ENCODE measurements at regions not wholly inside any gene's neighbourhood (a gene's known extent, or its start where the extent isn't known, plus 50 kb on each side); places are given as distances from the start of the nearest gene placed in this dataset.

DNA sequence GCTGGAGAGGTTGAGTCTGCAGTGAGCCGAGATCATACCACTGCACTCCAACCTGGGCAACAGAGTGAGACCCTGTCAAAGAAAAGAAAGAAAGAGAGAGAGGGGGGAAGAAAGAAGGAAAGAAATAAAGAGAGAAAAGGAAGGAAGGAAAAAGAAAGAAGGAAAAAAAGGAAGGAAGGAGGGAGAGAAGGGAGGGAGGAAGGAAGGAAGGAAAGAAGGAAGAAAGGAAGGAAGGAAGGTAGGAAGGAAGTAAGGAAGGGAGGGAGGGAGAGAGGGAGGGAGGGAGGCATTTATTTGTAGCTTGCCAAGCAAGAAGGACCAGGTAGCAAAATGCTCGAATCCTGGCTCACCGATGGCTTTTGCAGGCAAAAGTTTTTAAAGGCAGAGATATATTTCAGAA is 74.5 kb upstream of the BAIAP2L1 start (continued):
- TF ChIP-seq, protein P1, sequence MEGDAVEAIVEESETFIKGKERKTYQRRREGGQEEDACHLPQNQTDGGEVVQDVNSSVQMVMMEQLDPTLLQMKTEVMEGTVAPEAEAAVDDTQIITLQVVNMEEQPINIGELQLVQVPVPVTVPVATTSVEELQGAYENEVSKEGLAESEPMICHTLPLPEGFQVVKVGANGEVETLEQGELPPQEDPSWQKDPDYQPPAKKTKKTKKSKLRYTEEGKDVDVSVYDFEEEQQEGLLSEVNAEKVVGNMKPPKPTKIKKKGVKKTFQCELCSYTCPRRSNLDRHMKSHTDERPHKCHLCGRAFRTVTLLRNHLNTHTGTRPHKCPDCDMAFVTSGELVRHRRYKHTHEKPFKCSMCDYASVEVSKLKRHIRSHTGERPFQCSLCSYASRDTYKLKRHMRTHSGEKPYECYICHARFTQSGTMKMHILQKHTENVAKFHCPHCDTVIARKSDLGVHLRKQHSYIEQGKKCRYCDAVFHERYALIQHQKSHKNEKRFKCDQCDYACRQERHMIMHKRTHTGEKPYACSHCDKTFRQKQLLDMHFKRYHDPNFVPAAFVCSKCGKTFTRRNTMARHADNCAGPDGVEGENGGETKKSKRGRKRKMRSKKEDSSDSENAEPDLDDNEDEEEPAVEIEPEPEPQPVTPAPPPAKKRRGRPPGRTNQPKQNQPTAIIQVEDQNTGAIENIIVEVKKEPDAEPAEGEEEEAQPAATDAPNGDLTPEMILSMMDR (conservative IDR thresholded peaks at IDR 0.05; ENCODE audit: low read depth in 2 of 2), result no peak

DNA sequence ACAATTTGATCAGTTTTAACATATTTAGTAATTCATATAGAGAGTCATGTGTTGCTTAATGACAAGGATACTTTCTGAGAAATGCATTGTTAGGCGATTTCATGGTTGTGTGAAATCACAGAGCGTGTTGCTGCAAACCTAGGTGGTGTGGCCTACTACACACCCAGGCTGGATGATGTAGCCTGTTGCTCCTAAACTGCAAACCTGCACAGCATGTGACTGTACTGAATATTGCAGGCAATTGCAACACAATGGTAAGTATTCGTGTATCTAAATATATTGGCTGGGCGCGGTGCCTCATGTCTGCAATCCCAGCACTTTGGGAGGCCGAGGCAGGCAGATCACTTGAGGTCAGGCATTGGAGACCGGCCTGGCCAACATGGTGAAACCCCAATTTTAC is 73.7 kb upstream of the BAIAP2L1 start:
- no peaks in the 10 kb centered on the region for H3K36me3 Mint-ChIP-seq (ENCODE audit: low read depth)
- Histone ChIP-seq H3F3A (replicated peaks; ENCODE audit: low read depth) (no peaks in the 10 kb centered on the region), H3K4me2 (no peak overlapping the region), H2AFZ (no peak overlapping the region), H3K36me3 (ENCODE audit: insufficient read depth) (no peaks in the 10 kb centered on the region), H3K27ac (ENCODE audit: low read depth) (no peak overlapping the region), H3K4me1 (ENCODE audit: insufficient read depth) (peaks cover 5% of the 10 kb centered on the region; the same call in 1 of the 2 replicates), H3K27me3 (ENCODE audit: insufficient read depth) (peaks cover 8% of the 10 kb centered on the region), H3K9me2 (ENCODE audit: insufficient read depth) (no peaks in the 10 kb centered on the region), H4K20me1 (replicated peaks; ENCODE audit: insufficient read depth) (no peaks in the 10 kb centered on the region), H3K79me2 (replicated peaks; ENCODE audit: insufficient read depth) (no peaks in the 10 kb centered on the region), H3K4me3 (no peak overlapping the region)
- H3K4me1 Mint-ChIP-seq, result peaks cover 16% of the 10 kb centered on the region; the same call in 2 of the 3 replicates
- H3K27me3 Mint-ChIP-seq (ENCODE audit: insufficient read depth, low read depth, poor library complexity), result peaks cover 16% of the 10 kb centered on the region
- DNase-seq (ENCODE audit: low spot score) (no peak), ATAC-seq (no peak)
- H3K27ac Mint-ChIP-seq, result no peak overlapping the region
- no peak overlapping the region for H3K4me3 Mint-ChIP-seq
- H3K9me3 Mint-ChIP-seq, result peaks cover 9% of the 10 kb centered on the region; the same call in 1 of the 3 replicates
- TF ChIP-seq EZH2 (IDR thresholded peaks at IDR 0.05; ENCODE audit: low read depth, unreplicated experiment) (no peak), EZH2phosphoT487 (IDR thresholded peaks at IDR 0.05; ENCODE audit: unreplicated experiment) (no peak), CREB1 (CRISPR knock-in tag; IDR thresholded peaks at IDR 0.05; ENCODE audit: low read depth) (no peak), JUNB (IDR thresholded peaks at IDR 0.05; ENCODE audit: unreplicated experiment) (no peak), POLR2AphosphoS5 (IDR thresholded peaks at IDR 0.05; ENCODE audit: low read depth) (no peak), NANOG (IDR thresholded peaks at IDR 0.05; ENCODE audit: borderline replicate concordance) (no peak), ZNF114 (CRISPR knock-in tag; IDR thresholded peaks at IDR 0.05) (no peak), ZNF331 (CRISPR knock-in tag; IDR thresholded peaks at IDR 0.05; ENCODE audit: low read depth) (no peak), STAT1 (IDR thresholded peaks at IDR 0.05; ENCODE audit: unreplicated experiment) (no peak)
- TF ChIP-seq, protein P2, sequence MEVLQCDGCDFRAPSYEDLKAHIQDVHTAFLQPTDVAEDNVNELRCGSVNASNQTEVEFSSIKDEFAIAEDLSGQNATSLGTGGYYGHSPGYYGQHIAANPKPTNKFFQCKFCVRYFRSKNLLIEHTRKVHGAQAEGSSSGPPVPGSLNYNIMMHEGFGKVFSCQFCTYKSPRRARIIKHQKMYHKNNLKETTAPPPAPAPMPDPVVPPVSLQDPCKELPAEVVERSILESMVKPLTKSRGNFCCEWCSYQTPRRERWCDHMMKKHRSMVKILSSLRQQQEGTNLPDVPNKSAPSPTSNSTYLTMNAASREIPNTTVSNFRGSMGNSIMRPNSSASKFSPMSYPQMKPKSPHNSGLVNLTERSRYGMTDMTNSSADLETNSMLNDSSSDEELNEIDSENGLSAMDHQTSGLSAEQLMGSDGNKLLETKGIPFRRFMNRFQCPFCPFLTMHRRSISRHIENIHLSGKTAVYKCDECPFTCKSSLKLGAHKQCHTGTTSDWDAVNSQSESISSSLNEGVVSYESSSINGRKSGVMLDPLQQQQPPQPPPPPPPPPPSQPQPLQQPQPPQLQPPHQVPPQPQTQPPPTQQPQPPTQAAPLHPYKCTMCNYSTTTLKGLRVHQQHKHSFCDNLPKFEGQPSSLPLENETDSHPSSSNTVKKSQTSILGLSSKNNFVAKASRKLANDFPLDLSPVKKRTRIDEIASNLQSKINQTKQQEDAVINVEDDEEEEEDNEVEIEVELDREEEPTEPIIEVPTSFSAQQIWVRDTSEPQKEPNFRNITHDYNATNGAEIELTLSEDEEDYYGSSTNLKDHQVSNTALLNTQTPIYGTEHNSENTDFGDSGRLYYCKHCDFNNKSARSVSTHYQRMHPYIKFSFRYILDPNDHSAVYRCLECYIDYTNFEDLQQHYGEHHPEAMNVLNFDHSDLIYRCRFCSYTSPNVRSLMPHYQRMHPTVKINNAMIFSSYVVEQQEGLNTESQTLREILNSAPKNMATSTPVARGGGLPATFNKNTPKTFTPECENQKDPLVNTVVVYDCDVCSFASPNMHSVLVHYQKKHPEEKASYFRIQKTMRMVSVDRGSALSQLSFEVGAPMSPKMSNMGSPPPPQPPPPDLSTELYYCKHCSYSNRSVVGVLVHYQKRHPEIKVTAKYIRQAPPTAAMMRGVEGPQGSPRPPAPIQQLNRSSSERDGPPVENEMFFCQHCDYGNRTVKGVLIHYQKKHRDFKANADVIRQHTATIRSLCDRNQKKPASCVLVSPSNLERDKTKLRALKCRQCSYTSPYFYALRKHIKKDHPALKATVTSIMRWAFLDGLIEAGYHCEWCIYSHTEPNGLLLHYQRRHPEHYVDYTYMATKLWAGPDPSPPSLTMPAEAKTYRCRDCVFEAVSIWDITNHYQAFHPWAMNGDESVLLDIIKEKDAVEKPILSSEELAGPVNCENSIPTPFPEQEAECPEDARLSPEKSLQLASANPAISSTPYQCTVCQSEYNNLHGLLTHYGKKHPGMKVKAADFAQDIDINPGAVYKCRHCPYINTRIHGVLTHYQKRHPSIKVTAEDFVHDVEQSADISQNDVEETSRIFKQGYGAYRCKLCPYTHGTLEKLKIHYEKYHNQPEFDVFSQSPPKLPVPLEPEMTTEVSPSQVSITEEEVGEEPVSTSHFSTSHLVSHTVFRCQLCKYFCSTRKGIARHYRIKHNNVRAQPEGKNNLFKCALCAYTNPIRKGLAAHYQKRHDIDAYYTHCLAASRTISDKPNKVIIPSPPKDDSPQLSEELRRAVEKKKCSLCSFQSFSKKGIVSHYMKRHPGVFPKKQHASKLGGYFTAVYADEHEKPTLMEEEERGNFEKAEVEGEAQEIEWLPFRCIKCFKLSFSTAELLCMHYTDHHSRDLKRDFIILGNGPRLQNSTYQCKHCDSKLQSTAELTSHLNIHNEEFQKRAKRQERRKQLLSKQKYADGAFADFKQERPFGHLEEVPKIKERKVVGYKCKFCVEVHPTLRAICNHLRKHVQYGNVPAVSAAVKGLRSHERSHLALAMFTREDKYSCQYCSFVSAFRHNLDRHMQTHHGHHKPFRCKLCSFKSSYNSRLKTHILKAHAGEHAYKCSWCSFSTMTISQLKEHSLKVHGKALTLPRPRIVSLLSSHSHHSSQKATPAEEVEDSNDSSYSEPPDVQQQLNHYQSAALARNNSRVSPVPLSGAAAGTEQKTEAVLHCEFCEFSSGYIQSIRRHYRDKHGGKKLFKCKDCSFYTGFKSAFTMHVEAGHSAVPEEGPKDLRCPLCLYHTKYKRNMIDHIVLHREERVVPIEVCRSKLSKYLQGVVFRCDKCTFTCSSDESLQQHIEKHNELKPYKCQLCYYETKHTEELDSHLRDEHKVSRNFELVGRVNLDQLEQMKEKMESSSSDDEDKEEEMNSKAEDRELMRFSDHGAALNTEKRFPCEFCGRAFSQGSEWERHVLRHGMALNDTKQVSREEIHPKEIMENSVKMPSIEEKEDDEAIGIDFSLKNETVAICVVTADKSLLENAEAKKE (CRISPR knock-in tag; IDR thresholded peaks at IDR 0.05), result no peak
- TF ChIP-seq, protein P1 (conservative IDR thresholded peaks at IDR 0.05; ENCODE audit: low read depth in 2 of 2), result no peak
- TF ChIP-seq, protein P3, sequence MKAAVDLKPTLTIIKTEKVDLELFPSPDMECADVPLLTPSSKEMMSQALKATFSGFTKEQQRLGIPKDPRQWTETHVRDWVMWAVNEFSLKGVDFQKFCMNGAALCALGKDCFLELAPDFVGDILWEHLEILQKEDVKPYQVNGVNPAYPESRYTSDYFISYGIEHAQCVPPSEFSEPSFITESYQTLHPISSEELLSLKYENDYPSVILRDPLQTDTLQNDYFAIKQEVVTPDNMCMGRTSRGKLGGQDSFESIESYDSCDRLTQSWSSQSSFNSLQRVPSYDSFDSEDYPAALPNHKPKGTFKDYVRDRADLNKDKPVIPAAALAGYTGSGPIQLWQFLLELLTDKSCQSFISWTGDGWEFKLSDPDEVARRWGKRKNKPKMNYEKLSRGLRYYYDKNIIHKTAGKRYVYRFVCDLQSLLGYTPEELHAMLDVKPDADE (IDR thresholded peaks at IDR 0.05), result no peak

All from GM23338 (cell line).